ENCODE measurements at regions not wholly inside any gene's neighbourhood (a gene's known extent, or its start where the extent isn't known, plus 50 kb on each side); places are given as distances from the start of the nearest gene placed in this dataset.
"Not testable (repeated sequence)": the region's sequence is repeated elsewhere in the genome, so short reads cannot be mapped to it uniquely, and the experiment has no call there.

- no peak for ATAC-seq
- no peaks in the 10 kb centered on the region for H3K36me3 ChIP-seq
- H3K9me3 ChIP-seq = no peaks in the 10 kb centered on the region
- in situ Hi-C loops (cut with MboI; ENCODE audit: low sequenced_read_pairs in 4 of 4) (loop anchor here in 1 of 4 donors (10.0 kb wide), 1 partner anchor 60 kb away; no protein-coding TSS in a partner anchor), intact Hi-C loops (cut with DNase I; ENCODE audit: low total_unique reads) (no loop called here)
- DNase-seq = no peak
- H3K4me1 ChIP-seq = no peaks in the 10 kb centered on the region
- H3K27me3 ChIP-seq = no peaks in the 10 kb centered on the region
- no peak overlapping the region for H3K27ac ChIP-seq
- H3K4me3 ChIP-seq = no peak overlapping the region
- no peak for TF ChIP-seq POLR2A (IDR thresholded peaks at IDR 0.05)
- TF ChIP-seq, protein P1, sequence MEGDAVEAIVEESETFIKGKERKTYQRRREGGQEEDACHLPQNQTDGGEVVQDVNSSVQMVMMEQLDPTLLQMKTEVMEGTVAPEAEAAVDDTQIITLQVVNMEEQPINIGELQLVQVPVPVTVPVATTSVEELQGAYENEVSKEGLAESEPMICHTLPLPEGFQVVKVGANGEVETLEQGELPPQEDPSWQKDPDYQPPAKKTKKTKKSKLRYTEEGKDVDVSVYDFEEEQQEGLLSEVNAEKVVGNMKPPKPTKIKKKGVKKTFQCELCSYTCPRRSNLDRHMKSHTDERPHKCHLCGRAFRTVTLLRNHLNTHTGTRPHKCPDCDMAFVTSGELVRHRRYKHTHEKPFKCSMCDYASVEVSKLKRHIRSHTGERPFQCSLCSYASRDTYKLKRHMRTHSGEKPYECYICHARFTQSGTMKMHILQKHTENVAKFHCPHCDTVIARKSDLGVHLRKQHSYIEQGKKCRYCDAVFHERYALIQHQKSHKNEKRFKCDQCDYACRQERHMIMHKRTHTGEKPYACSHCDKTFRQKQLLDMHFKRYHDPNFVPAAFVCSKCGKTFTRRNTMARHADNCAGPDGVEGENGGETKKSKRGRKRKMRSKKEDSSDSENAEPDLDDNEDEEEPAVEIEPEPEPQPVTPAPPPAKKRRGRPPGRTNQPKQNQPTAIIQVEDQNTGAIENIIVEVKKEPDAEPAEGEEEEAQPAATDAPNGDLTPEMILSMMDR (IDR thresholded peaks at IDR 0.05 in 4 of 5, conservative IDR thresholded peaks at IDR 0.05 in 1 of 5) = no peak
Measured at GRCh38 chr9:74094766-74095165, 402.4 kb upstream of the RORB start.

GRCh38 chr9:74095925-74096324 is 401.2 kb upstream of the RORB start:
- no peak for DNase-seq
- H3K9me3 ChIP-seq = no peaks in the 10 kb centered on the region
- H3K27me3 ChIP-seq = no peaks in the 10 kb centered on the region
- H3K4me1 ChIP-seq = no peaks in the 10 kb centered on the region
- intact Hi-C loops (cut with DNase I; ENCODE audit: low total_unique reads) = no loop called here
- no peak overlapping the region for H3K27ac ChIP-seq
- H3K36me3 ChIP-seq = no peaks in the 10 kb centered on the region
- TF ChIP-seq POLR2A (IDR thresholded peaks at IDR 0.05) = no peak
- no peak for ATAC-seq
- no peak overlapping the region for H3K4me3 ChIP-seq
- in situ Hi-C loops (cut with MboI; ENCODE audit: low sequenced_read_pairs in 4 of 4) = loop anchor here in 1 of 4 donors (10.0 kb wide), 1 partner anchor 61 kb away; no protein-coding TSS in a partner anchor

- H3K4me3 ChIP-seq = no peak overlapping the region
- ATAC-seq (no peak), DNase-seq (no peak)
- intact Hi-C loops (cut with DNase I; ENCODE audit: low total_unique reads) = no loop called here
- TF ChIP-seq, protein P1 (IDR thresholded peaks at IDR 0.05 in 4 of 5, conservative IDR thresholded peaks at IDR 0.05 in 1 of 5) = no peak
- no peak for TF ChIP-seq POLR2A (IDR thresholded peaks at IDR 0.05)
- in situ Hi-C loops (cut with MboI; ENCODE audit: low sequenced_read_pairs in 4 of 4) = loop anchor here in 1 of 4 donors (10.0 kb wide), 1 partner anchor 62 kb away; no protein-coding TSS in a partner anchor
- no peaks in the 10 kb centered on the region for H3K27me3 ChIP-seq
- H3K4me1 ChIP-seq = no peaks in the 10 kb centered on the region
- H3K27ac ChIP-seq = no peak overlapping the region
- no peaks in the 10 kb centered on the region for H3K36me3 ChIP-seq
- no peaks in the 10 kb centered on the region for H3K9me3 ChIP-seq
Measured at GRCh38 chr9:74096420-74096819, 400.7 kb upstream of the RORB start.

GRCh38 chr9:74100042-74100441 is 397.1 kb upstream of the RORB start:
- TF ChIP-seq, protein P1 (IDR thresholded peaks at IDR 0.05 in 4 of 5, conservative IDR thresholded peaks at IDR 0.05 in 1 of 5) = no peak
- no peak for TF ChIP-seq POLR2A (IDR thresholded peaks at IDR 0.05)
- no peak for DNase-seq
- Histone ChIP-seq H3K36me3 (no peaks in the 10 kb centered on the region), H3K4me1 (no peaks in the 10 kb centered on the region), H3K4me3 (no peak overlapping the region), H3K27ac (no peak overlapping the region), H3K9me3 (peaks cover 0 to 5% (median 0%) of the 10 kb centered on the region in 3 donors), H3K27me3 (no peaks in the 10 kb centered on the region)
- intact Hi-C loops (cut with DNase I; ENCODE audit: low total_unique reads) (no loop called here), in situ Hi-C loops (cut with MboI; ENCODE audit: low sequenced_read_pairs in 4 of 4) (no loop called here)
- no peak for ATAC-seq

DNA sequence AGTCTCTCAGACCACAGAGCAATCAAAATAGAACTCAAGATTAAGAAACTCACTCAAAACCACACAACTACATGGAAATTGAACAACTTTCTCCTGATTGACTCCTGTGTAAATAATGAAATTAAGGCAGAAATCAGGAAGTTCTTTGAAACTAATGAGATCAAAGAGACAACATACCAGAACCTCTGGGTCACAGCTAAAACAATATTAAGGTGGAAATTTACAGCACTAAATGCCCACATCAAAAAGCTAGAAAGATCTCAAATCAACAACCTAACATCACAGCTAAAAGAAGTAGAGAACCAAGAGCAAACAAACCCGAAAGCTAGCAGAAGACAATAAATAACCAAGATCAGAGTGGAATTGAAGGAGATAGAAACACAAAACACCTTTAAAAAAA is 395.0 kb upstream of the RORB start:
- intact Hi-C loops (cut with DNase I; ENCODE audit: low total_unique reads); DNase-seq; H3K9me3 ChIP-seq; H3K36me3 ChIP-seq; H3K4me1 ChIP-seq; ATAC-seq; H3K27ac ChIP-seq; in situ Hi-C loops (cut with MboI; ENCODE audit: low sequenced_read_pairs in 4 of 4); H3K27me3 ChIP-seq; H3K4me3 ChIP-seq: not testable (repeated sequence)

- DNase-seq = no peak
- H3K9me3 ChIP-seq = peaks cover 0 to 5% (median 0%) of the 10 kb centered on the region in 3 donors
- H3K36me3 ChIP-seq = no peaks in the 10 kb centered on the region
- no peak overlapping the region for H3K27ac ChIP-seq
- H3K27me3 ChIP-seq = no peaks in the 10 kb centered on the region
- intact Hi-C loops (cut with DNase I; ENCODE audit: low total_unique reads) (no loop called here), in situ Hi-C loops (cut with MboI; ENCODE audit: low sequenced_read_pairs in 4 of 4) (no loop called here)
- H3K4me3 ChIP-seq = no peak overlapping the region
- ATAC-seq = no peak
- no peaks in the 10 kb centered on the region for H3K4me1 ChIP-seq
- TF ChIP-seq POLR2A (IDR thresholded peaks at IDR 0.05) = no peak
- TF ChIP-seq, protein P1 (IDR thresholded peaks at IDR 0.05 in 4 of 5, conservative IDR thresholded peaks at IDR 0.05 in 1 of 5) = no peak
Measured at GRCh38 chr9:74102702-74103101, 394.4 kb upstream of the RORB start.

Measured in gastrocnemius medialis (tissue), 4 donors.